K562 (cell line): ENCODE measurements at regions not wholly inside any gene's neighbourhood (a gene's known extent, or its start where the extent isn't known, plus 50 kb on each side); places are given as distances from the start of the nearest gene placed in this dataset.

Source experiments
- EGR1 ChIP-seq: fragments of 450-650 bp; conservative IDR thresholded peaks from 2 replicates; pipeline ENCODE4 v1.6.1; 2017; ENCODE audit warnings: mild to moderate bottlenecking
- ZNF561 ChIP-seq: fragments of 450-650 bp; formaldehyde crosslinking; conservative IDR thresholded peaks from 2 replicates; pipeline ENCODE4 v1.4.0; 2020; ENCODE audit warnings: mild to moderate bottlenecking, moderate library complexity

DNA sequence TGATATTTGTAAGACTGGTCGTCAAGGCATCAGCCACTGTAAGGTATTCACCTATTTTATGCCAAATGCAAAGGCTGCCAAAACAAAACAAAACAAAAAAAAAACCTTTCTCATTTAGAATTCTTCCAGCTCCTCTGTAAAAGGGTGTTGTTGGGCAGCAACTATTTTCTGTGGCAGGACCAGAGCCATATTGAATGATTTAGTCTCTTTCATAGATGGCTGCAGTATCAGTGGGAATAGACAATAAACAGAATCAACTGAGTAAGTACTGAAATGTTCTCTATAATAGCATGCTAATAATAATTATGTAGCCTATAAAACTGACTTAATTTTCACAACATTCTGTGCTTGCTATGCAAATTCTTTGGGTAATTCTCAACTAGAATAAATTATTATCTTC lies 389.7 kb upstream of the PABPC4L start:
- TF ChIP-seq EGR1, result no peak
- TF ChIP-seq ZNF561, result no peak
